SK-N-MC (cell line): ENCODE measurements at regions not wholly inside any gene's neighbourhood (a gene's known extent, or its start where the extent isn't known, plus 50 kb on each side); places are given as distances from the start of the nearest gene placed in this dataset.

Source experiments
- EZH2 ChIP-seq: fragments of 200-600 bp; sonication (generic); IDR thresholded peaks from one replicate; pipeline ENCODE4 v1.6.1; 2017; ENCODE audit warnings: antibody characterized with exemption
- POLR2AphosphoS5 ChIP-seq: IDR thresholded peaks from 2 replicates; pipeline ENCODE4 v1.6.1; 2012; ENCODE audit warnings: mild to moderate bottlenecking, low read depth, low read length, borderline replicate concordance

GRCh38 chrX:7285765-7286164 lies 137.8 kb upstream of the PUDP start:
- TF ChIP-seq EZH2 (no peak), POLR2AphosphoS5 (no peak)
